Daoy (cell line): ENCODE measurements at regions not wholly inside any gene's neighbourhood (a gene's known extent, or its start where the extent isn't known, plus 50 kb on each side); places are given as distances from the start of the nearest gene placed in this dataset.

Source experiments
- DNase-seq: peaks from one replicate; pipeline ENCODE4 v3.0.0-alpha.2; 2015; ENCODE audit warnings: low read depth

GRCh38 chr2:207449642-207450165 is 80.1 kb upstream of the CREB1 start:
- no peak for DNase-seq

GRCh38 chr2:207450186-207450585 is 79.6 kb upstream of the CREB1 start:
- no peak for DNase-seq

GRCh38 chr2:207458582-207458981 is 71.2 kb upstream of the CREB1 start:
- no peak for DNase-seq

GRCh38 chr2:207459990-207460757 is 69.6 kb upstream of the CREB1 start:
- DNase-seq = no peak

GRCh38 chr2:207463433-207463832 is 66.3 kb upstream of the CREB1 start:
- no peak for DNase-seq

- no peak for DNase-seq
These were observed 65.8 kb upstream of the CREB1 start for GRCh38 chr2:207464007-207464406.

GRCh38 chr2:207465894-207466293 is 63.9 kb upstream of the CREB1 start:
- no peak for DNase-seq

- peak; percentile 38 for DNase-seq
These were observed 61.9 kb upstream of the CREB1 start for GRCh38 chr2:207467716-207468347.

GRCh38 chr2:207468488-207468887 is 61.3 kb upstream of the CREB1 start:
- no peak for DNase-seq

GRCh38 chr2:207469451-207469850 is 60.3 kb upstream of the CREB1 start:
- DNase-seq = no peak

- DNase-seq = no peak
These were observed 59.6 kb upstream of the CREB1 start for GRCh38 chr2:207469943-207470729.

- DNase-seq = no peak
These were observed 58.5 kb upstream of the CREB1 start for GRCh38 chr2:207471261-207471660.

- DNase-seq = no peak
These were observed 57.3 kb upstream of the CREB1 start for GRCh38 chr2:207472343-207473048.

GRCh38 chr2:207473049-207473930 is 56.5 kb upstream of the CREB1 start:
- peak; percentile 76 for DNase-seq

- DNase-seq = no peak
These were observed 55.9 kb upstream of the CREB1 start for GRCh38 chr2:207473931-207474235.

GRCh38 chr2:207474863-207475485 is 54.8 kb upstream of the CREB1 start:
- peak; percentile 37 for DNase-seq

GRCh38 chr2:207475546-207475945 is 54.2 kb upstream of the CREB1 start:
- peak; percentile 19 for DNase-seq

GRCh38 chr2:207477896-207478295 is 51.9 kb upstream of the CREB1 start:
- DNase-seq = no peak

- no peak for DNase-seq
These were observed 51.2 kb upstream of the CREB1 start for GRCh38 chr2:207478572-207478971.

- no peak for DNase-seq
These were observed 50.5 kb upstream of the CREB1 start for GRCh38 chr2:207479198-207479785.
